GM23338 (cell line): ENCODE measurements at regions not wholly inside any gene's neighbourhood (a gene's known extent, or its start where the extent isn't known, plus 50 kb on each side); places are given as distances from the start of the nearest gene placed in this dataset.

Source experiments
- ATAC-seq: fragments of 200-7000 bp; cut with Tn5 transposase; 3 replicates; pipeline ENCODE4 v1.9.1; 2020
- DNase-seq: peaks from one replicate; pipeline ENCODE4 v3.0.0-alpha.2; 2015; ENCODE audit warnings: low spot score
- H2AFZ ChIP-seq: fragments of 200-600 bp; sonication (generic); 2 replicates; pipeline ENCODE4 v1.8.0; 2016; ENCODE audit warnings: antibody characterized with exemption, mild to moderate bottlenecking, moderate library complexity
- H3F3A ChIP-seq: fragments of 200-600 bp; sonication (generic); replicated peaks from 2 replicates; pipeline ENCODE4 v1.8.0; 2017; ENCODE audit warnings: antibody characterized with exemption, mixed run types, low read depth
- H3K27ac ChIP-seq: fragments of 200-600 bp; sonication (generic); 2 replicates; pipeline ENCODE4 v1.6.1; 2016; ENCODE audit warnings: low read depth
- H3K27me3 ChIP-seq: fragments of 200-600 bp; sonication (generic); 2 replicates; pipeline ENCODE4 v1.8.0; 2016; ENCODE audit warnings: mild to moderate bottlenecking, mixed run types, moderate library complexity; ENCODE audit not compliant: insufficient read depth
- H3K36me3 ChIP-seq: fragments of 200-600 bp; sonication (generic); 2 replicates; pipeline ENCODE4 v1.8.0; 2016; ENCODE audit warnings: mild to moderate bottlenecking; ENCODE audit not compliant: insufficient read depth
- H3K4me1 ChIP-seq: fragments of 200-600 bp; sonication (generic); 2 replicates; pipeline ENCODE4 v1.8.0; 2016; ENCODE audit warnings: mild to moderate bottlenecking, moderate library complexity; ENCODE audit not compliant: insufficient read depth
- H3K4me2 ChIP-seq: fragments of 200-600 bp; sonication (generic); 2 replicates; pipeline ENCODE4 v1.7.1; 2017; ENCODE audit warnings: mixed run types
- H3K4me3 ChIP-seq: fragments of 200-600 bp; sonication (generic); 2 replicates; pipeline ENCODE4 v1.6.1; 2016; ENCODE audit warnings: mixed run types
- H3K79me2 ChIP-seq: fragments of 200-600 bp; sonication (generic); replicated peaks from 2 replicates; pipeline ENCODE4 v1.8.0; 2017; ENCODE audit warnings: mild to moderate bottlenecking; ENCODE audit not compliant: insufficient read depth
- H3K9me2 ChIP-seq: fragments of 200-600 bp; sonication (generic); 2 replicates; pipeline ENCODE4 v1.8.0; 2017; ENCODE audit not compliant: insufficient read depth
- H4K20me1 ChIP-seq: fragments of 200-600 bp; sonication (generic); replicated peaks from 2 replicates; pipeline ENCODE4 v1.8.0; 2017; ENCODE audit warnings: mild to moderate bottlenecking; ENCODE audit not compliant: insufficient read depth
- H3K27ac Mint-ChIP-seq: 2 replicates; pipeline ENCODE4 v1.8.0; 2020; ENCODE audit warnings: inconsistent platforms, mild to moderate bottlenecking, moderate library complexity, mixed read lengths
- H3K27me3 Mint-ChIP-seq: 3 replicates; pipeline ENCODE4 v1.8.0; 2022; ENCODE audit warnings: low read depth, mild to moderate bottlenecking, moderate library complexity, mixed read lengths, inconsistent platforms; ENCODE audit not compliant: insufficient read depth, poor library complexity
- H3K36me3 Mint-ChIP-seq: 3 replicates; pipeline ENCODE4 v1.8.0; 2021; ENCODE audit warnings: low read depth, mild to moderate bottlenecking, inconsistent platforms, moderate library complexity, mixed read lengths
- H3K4me1 Mint-ChIP-seq: 3 replicates; pipeline ENCODE4 v1.8.0; 2020; ENCODE audit warnings: mild to moderate bottlenecking, inconsistent platforms, mixed read lengths
- H3K4me3 Mint-ChIP-seq: 3 replicates; pipeline ENCODE4 v1.8.0; 2021; ENCODE audit warnings: moderate library complexity, mild to moderate bottlenecking, inconsistent platforms, mixed read lengths
- H3K9me3 Mint-ChIP-seq: 3 replicates; pipeline ENCODE4 v1.8.0; 2020; ENCODE audit warnings: moderate library complexity, mild to moderate bottlenecking, inconsistent platforms, mixed read lengths
- TF ChIP-seq, protein P1 (sequence below): fragments of 250-450 bp; sonication (Bioruptor Pico); IDR thresholded peaks from 2 replicates; pipeline ENCODE4 v1.5.0; 2020; ENCODE audit warnings: mild to moderate bottlenecking, moderate library complexity
- TF ChIP-seq, protein P2 (sequence below), 2 experiments: fragments of 200-600 bp in 1 of 2; sonication (generic) in 1 of 2; conservative IDR thresholded peaks; 2 replicates each; pipeline versions ENCODE4 v1.5.1 to v1.6.1; 2016 to 2017; ENCODE audit warnings: antibody characterized with exemption in 2 of 2, low read depth in 2 of 2, mild to moderate bottlenecking in 2 of 2, moderate library complexity in 1 of 2
- TF ChIP-seq, protein P3 (sequence below): IDR thresholded peaks from 2 replicates; pipeline ENCODE4 v1.6.1; 2016; ENCODE audit warnings: antibody characterized with exemption
- TF ChIP-seq, protein P4 (sequence below): IDR thresholded peaks from one replicate; pipeline ENCODE4 v1.6.1; 2018; ENCODE audit warnings: antibody characterized with exemption; ENCODE audit not compliant: unreplicated experiment

DNA sequence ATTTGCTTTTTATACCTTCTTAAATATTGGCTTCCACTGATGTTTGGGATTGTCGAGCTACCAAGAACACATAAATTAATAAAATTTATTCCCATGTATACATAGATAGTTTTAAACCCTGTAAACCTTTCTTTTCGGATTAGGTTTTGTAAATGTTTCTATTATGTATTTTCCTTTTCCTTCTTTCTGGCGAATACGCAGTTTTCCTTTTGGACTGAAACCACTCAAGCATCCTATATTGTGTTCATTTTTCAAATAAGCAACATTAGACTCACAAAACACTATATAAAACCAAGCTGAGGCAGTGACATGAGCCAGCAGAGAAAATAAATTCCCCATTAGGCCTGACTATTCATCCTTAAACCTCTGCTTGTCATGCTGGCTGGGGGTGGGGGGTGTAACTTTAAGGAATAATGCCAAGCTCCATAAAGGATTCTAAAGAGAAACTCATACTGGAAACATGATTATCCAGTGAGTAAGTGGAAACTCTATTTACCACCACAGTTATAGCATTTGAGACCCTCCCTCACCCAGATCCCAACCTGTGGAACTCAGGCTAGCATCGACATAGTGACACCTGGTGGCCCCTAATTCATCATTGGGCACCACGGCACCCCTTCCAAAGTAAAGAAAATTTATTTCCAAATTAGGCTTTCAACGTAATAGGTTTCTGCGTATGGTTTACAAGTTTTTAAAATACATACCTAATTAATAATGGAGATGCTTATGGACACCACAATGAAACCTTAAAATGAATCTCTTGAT, 86.5 kb upstream of the CELF2 start:
- TF ChIP-seq, protein P1, sequence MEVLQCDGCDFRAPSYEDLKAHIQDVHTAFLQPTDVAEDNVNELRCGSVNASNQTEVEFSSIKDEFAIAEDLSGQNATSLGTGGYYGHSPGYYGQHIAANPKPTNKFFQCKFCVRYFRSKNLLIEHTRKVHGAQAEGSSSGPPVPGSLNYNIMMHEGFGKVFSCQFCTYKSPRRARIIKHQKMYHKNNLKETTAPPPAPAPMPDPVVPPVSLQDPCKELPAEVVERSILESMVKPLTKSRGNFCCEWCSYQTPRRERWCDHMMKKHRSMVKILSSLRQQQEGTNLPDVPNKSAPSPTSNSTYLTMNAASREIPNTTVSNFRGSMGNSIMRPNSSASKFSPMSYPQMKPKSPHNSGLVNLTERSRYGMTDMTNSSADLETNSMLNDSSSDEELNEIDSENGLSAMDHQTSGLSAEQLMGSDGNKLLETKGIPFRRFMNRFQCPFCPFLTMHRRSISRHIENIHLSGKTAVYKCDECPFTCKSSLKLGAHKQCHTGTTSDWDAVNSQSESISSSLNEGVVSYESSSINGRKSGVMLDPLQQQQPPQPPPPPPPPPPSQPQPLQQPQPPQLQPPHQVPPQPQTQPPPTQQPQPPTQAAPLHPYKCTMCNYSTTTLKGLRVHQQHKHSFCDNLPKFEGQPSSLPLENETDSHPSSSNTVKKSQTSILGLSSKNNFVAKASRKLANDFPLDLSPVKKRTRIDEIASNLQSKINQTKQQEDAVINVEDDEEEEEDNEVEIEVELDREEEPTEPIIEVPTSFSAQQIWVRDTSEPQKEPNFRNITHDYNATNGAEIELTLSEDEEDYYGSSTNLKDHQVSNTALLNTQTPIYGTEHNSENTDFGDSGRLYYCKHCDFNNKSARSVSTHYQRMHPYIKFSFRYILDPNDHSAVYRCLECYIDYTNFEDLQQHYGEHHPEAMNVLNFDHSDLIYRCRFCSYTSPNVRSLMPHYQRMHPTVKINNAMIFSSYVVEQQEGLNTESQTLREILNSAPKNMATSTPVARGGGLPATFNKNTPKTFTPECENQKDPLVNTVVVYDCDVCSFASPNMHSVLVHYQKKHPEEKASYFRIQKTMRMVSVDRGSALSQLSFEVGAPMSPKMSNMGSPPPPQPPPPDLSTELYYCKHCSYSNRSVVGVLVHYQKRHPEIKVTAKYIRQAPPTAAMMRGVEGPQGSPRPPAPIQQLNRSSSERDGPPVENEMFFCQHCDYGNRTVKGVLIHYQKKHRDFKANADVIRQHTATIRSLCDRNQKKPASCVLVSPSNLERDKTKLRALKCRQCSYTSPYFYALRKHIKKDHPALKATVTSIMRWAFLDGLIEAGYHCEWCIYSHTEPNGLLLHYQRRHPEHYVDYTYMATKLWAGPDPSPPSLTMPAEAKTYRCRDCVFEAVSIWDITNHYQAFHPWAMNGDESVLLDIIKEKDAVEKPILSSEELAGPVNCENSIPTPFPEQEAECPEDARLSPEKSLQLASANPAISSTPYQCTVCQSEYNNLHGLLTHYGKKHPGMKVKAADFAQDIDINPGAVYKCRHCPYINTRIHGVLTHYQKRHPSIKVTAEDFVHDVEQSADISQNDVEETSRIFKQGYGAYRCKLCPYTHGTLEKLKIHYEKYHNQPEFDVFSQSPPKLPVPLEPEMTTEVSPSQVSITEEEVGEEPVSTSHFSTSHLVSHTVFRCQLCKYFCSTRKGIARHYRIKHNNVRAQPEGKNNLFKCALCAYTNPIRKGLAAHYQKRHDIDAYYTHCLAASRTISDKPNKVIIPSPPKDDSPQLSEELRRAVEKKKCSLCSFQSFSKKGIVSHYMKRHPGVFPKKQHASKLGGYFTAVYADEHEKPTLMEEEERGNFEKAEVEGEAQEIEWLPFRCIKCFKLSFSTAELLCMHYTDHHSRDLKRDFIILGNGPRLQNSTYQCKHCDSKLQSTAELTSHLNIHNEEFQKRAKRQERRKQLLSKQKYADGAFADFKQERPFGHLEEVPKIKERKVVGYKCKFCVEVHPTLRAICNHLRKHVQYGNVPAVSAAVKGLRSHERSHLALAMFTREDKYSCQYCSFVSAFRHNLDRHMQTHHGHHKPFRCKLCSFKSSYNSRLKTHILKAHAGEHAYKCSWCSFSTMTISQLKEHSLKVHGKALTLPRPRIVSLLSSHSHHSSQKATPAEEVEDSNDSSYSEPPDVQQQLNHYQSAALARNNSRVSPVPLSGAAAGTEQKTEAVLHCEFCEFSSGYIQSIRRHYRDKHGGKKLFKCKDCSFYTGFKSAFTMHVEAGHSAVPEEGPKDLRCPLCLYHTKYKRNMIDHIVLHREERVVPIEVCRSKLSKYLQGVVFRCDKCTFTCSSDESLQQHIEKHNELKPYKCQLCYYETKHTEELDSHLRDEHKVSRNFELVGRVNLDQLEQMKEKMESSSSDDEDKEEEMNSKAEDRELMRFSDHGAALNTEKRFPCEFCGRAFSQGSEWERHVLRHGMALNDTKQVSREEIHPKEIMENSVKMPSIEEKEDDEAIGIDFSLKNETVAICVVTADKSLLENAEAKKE (CRISPR knock-in tag) = no peak
- TF ChIP-seq, protein P2, sequence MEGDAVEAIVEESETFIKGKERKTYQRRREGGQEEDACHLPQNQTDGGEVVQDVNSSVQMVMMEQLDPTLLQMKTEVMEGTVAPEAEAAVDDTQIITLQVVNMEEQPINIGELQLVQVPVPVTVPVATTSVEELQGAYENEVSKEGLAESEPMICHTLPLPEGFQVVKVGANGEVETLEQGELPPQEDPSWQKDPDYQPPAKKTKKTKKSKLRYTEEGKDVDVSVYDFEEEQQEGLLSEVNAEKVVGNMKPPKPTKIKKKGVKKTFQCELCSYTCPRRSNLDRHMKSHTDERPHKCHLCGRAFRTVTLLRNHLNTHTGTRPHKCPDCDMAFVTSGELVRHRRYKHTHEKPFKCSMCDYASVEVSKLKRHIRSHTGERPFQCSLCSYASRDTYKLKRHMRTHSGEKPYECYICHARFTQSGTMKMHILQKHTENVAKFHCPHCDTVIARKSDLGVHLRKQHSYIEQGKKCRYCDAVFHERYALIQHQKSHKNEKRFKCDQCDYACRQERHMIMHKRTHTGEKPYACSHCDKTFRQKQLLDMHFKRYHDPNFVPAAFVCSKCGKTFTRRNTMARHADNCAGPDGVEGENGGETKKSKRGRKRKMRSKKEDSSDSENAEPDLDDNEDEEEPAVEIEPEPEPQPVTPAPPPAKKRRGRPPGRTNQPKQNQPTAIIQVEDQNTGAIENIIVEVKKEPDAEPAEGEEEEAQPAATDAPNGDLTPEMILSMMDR (conservative IDR thresholded peaks at IDR 0.05; ENCODE audit: low read depth in 2 of 2) = peak; percentile 63 to 75
- TF ChIP-seq, protein P3, sequence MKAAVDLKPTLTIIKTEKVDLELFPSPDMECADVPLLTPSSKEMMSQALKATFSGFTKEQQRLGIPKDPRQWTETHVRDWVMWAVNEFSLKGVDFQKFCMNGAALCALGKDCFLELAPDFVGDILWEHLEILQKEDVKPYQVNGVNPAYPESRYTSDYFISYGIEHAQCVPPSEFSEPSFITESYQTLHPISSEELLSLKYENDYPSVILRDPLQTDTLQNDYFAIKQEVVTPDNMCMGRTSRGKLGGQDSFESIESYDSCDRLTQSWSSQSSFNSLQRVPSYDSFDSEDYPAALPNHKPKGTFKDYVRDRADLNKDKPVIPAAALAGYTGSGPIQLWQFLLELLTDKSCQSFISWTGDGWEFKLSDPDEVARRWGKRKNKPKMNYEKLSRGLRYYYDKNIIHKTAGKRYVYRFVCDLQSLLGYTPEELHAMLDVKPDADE = no peak
- TF ChIP-seq, protein P4, sequence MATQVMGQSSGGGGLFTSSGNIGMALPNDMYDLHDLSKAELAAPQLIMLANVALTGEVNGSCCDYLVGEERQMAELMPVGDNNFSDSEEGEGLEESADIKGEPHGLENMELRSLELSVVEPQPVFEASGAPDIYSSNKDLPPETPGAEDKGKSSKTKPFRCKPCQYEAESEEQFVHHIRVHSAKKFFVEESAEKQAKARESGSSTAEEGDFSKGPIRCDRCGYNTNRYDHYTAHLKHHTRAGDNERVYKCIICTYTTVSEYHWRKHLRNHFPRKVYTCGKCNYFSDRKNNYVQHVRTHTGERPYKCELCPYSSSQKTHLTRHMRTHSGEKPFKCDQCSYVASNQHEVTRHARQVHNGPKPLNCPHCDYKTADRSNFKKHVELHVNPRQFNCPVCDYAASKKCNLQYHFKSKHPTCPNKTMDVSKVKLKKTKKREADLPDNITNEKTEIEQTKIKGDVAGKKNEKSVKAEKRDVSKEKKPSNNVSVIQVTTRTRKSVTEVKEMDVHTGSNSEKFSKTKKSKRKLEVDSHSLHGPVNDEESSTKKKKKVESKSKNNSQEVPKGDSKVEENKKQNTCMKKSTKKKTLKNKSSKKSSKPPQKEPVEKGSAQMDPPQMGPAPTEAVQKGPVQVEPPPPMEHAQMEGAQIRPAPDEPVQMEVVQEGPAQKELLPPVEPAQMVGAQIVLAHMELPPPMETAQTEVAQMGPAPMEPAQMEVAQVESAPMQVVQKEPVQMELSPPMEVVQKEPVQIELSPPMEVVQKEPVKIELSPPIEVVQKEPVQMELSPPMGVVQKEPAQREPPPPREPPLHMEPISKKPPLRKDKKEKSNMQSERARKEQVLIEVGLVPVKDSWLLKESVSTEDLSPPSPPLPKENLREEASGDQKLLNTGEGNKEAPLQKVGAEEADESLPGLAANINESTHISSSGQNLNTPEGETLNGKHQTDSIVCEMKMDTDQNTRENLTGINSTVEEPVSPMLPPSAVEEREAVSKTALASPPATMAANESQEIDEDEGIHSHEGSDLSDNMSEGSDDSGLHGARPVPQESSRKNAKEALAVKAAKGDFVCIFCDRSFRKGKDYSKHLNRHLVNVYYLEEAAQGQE = no peak

More for the DNA sequence above, 86.5 kb upstream of the CELF2 start:
- no peaks in the 10 kb centered on the region for H3K9me3 Mint-ChIP-seq
- no peak overlapping the region for H3K4me3 Mint-ChIP-seq
- peak; percentile 54 for DNase-seq
- H3K4me3 ChIP-seq = no peak overlapping the region
- no peak overlapping the region for H3K27ac Mint-ChIP-seq
- no peaks in the 10 kb centered on the region for H3F3A ChIP-seq
- no peak overlapping the region for H2AFZ ChIP-seq
- H3K4me1 ChIP-seq = no peaks in the 10 kb centered on the region
- no peaks in the 10 kb centered on the region for H3K36me3 Mint-ChIP-seq
- H3K4me1 Mint-ChIP-seq = no peaks in the 10 kb centered on the region
- H3K4me2 ChIP-seq = no peak overlapping the region
- no peaks in the 10 kb centered on the region for H3K27me3 ChIP-seq
- no peaks in the 10 kb centered on the region for H3K36me3 ChIP-seq
- peak; percentile 71 for ATAC-seq
- H3K79me2 ChIP-seq = no peaks in the 10 kb centered on the region
- H4K20me1 ChIP-seq = no peaks in the 10 kb centered on the region
- H3K27ac ChIP-seq = no peak overlapping the region
- H3K27me3 Mint-ChIP-seq = peaks cover 3% of the 10 kb centered on the region
- peaks cover 4% of the 10 kb centered on the region; the same call in 1 of the 2 replicates for H3K9me2 ChIP-seq
